ENCODE measurements at regions not wholly inside any gene's neighbourhood (a gene's known extent, or its start where the extent isn't known, plus 50 kb on each side); places are given as distances from the start of the nearest gene placed in this dataset.
"Not testable (repeated sequence)": the region's sequence is repeated elsewhere in the genome, so short reads cannot be mapped to it uniquely, and the experiment has no call there.

GRCh38 chr3:165938986-165939540, 101.8 kb upstream of the BCHE start:
- TF ChIP-seq CTCF (IDR thresholded peaks at IDR 0.05; ENCODE audit: insufficient read depth, low read depth, low read length), result no peak
- no peak overlapping the region for H3K4me3 ChIP-seq (ENCODE audit: low read depth, low read length)
- no peak for DNase-seq (ENCODE audit: low read depth)

DNA sequence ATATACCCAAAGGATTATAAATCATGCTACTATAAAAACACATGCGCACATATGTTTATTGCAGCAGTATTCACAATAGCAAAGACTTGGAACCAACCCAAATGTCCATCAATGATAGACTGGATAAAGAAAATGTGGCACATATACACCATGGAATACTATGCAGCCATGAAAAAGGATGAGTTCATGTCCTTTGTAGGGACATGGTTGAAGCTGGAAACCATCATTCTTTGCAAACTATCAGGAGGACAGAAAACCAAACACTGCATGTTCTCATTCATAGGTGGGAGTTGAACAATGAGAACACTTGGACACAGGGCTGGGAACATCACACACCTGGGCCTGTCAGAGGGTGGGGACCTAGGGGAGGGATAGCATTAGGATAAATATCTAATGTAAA, 98.9 kb upstream of the BCHE start:
- DNase-seq (ENCODE audit: low read depth), result not testable (repeated sequence)

DNA sequence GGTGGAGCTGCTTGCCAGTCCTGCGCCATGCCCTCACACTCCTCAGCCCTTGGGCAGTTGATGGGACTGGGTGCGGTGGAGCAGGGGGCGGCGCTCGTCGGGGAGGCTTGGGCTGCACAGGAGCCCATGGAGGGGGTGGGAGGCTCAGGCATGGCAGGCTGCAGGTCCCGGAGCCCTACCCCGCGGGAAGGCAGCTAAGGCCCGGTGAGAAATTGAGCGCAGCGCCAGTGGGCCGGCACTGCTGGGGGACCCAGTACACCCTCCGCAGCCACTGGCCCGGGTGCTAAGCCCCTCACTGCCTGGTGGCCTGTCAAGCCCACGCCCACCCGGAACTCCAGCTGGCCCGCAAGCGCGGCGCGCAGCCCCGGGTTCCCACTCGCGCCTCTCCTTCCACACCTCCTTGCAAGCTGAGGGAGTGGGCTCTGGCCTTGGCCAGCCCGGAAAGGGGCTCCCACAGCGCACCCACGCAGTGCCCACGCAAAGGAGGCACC, 87.1 kb upstream of the BCHE start:
- not testable (repeated sequence) for DNase-seq (ENCODE audit: low read depth); H3K4me3 ChIP-seq (ENCODE audit: low read depth, low read length)

More for the DNA sequence above, 98.9 kb upstream of the BCHE start:
- not testable (repeated sequence) for H3K4me3 ChIP-seq (ENCODE audit: low read depth, low read length)

GRCh38 chr3:165920984-165921383, 83.8 kb upstream of the BCHE start:
- H3K4me3 ChIP-seq (ENCODE audit: low read depth, low read length), result no peak overlapping the region
- no peak for DNase-seq (ENCODE audit: low read depth)
- TF ChIP-seq CTCF (IDR thresholded peaks at IDR 0.05; ENCODE audit: insufficient read depth, low read depth, low read length), result no peak

GRCh38 chr3:165919284-165919683, 82.1 kb upstream of the BCHE start:
- DNase-seq (ENCODE audit: low read depth), result no peak
- TF ChIP-seq CTCF (IDR thresholded peaks at IDR 0.05; ENCODE audit: insufficient read depth, low read depth, low read length), result no peak
- no peak overlapping the region for H3K4me3 ChIP-seq (ENCODE audit: low read depth, low read length)

GRCh38 chr3:165918657-165918979, 81.4 kb upstream of the BCHE start:
- no peak for TF ChIP-seq CTCF (IDR thresholded peaks at IDR 0.05; ENCODE audit: insufficient read depth, low read depth, low read length)
- no peak overlapping the region for H3K4me3 ChIP-seq (ENCODE audit: low read depth, low read length)
- DNase-seq (ENCODE audit: low read depth), result no peak

- H3K4me3 ChIP-seq (ENCODE audit: low read depth, low read length); DNase-seq (ENCODE audit: low read depth): not testable (repeated sequence)
Observed at GRCh38 chr3:165917938-165918656, 80.9 kb upstream of the BCHE start.

GRCh38 chr3:165915104-165915503, 77.9 kb upstream of the BCHE start:
- H3K4me3 ChIP-seq (ENCODE audit: low read depth, low read length); DNase-seq (ENCODE audit: low read depth): not testable (repeated sequence)

- no peak for TF ChIP-seq CTCF (IDR thresholded peaks at IDR 0.05; ENCODE audit: insufficient read depth, low read depth, low read length)
- DNase-seq (ENCODE audit: low read depth), result no peak
- H3K4me3 ChIP-seq (ENCODE audit: low read depth, low read length), result no peak overlapping the region
Observed at GRCh38 chr3:165903885-165904630, 66.8 kb upstream of the BCHE start.

Data from fibroblast of villous mesenchyme (primary cell).